Heart left ventricle (tissue), 16 donors: ENCODE measurements at regions not wholly inside any gene's neighbourhood (a gene's known extent, or its start where the extent isn't known, plus 50 kb on each side); places are given as distances from the start of the nearest gene placed in this dataset.

Experiments used
- ATAC-seq, 4 donors: fragments of 200-7000 bp; cut with Tn5 transposase; one replicate each; pipeline ENCODE4 v1.9.1; 2020 to 2022; ENCODE audit warnings: moderate library complexity in 4 of 4, mild to moderate bottlenecking in 3 of 4, moderate number of reproducible peaks in 1 of 4
- DNase-seq, 5 donors: peaks; one replicate each; pipeline ENCODE4 v3.0.0-alpha.2; 2020
- H3K27ac ChIP-seq, 12 donors: fragments of 200-600 bp; sonication (generic) in 4 of 12; one replicate each; pipeline versions ENCODE4 v1.5.0 to v1.8.0; 2016 to 2022; ENCODE audit warnings: mild to moderate bottlenecking in 2 of 12
- H3K27me3 ChIP-seq, 9 donors: fragments of 200-600 bp; sonication (generic) in 2 of 9; one replicate each; pipeline versions ENCODE4 v1.5.1 to v1.8.0; 2016 to 2022; ENCODE audit warnings: mild to moderate bottlenecking in 3 of 9
- H3K36me3 ChIP-seq, 9 donors: fragments of 200-600 bp; sonication (generic) in 2 of 9; one replicate each; pipeline versions ENCODE4 v1.5.0 to v1.8.0; 2018 to 2022; ENCODE audit warnings: mild to moderate bottlenecking in 2 of 9
- H3K4me1 ChIP-seq, 12 donors: fragments of 200-600 bp; sonication (generic) in 4 of 12; one replicate each; pipeline versions ENCODE4 v1.5.0 to v1.8.0; 2016 to 2022; ENCODE audit warnings: mild to moderate bottlenecking in 3 of 12
- H3K4me3 ChIP-seq, 12 donors: fragments of 200-600 bp; sonication (generic) in 4 of 12; one replicate each; pipeline versions ENCODE4 v1.5.0 to v1.8.0; 2017 to 2022; ENCODE audit warnings: mild to moderate bottlenecking in 9 of 12, moderate library complexity in 4 of 12
- H3K9me3 ChIP-seq, 12 donors: fragments of 200-600 bp; sonication (generic) in 4 of 12; one replicate each; pipeline versions ENCODE4 v1.5.0 to v1.8.0; 2016 to 2022; ENCODE audit warnings: mild to moderate bottlenecking in 1 of 12
- CTCF ChIP-seq, 12 donors: fragments of 200-600 bp; sonication (generic) in 4 of 12; IDR thresholded peaks; one replicate each; pipeline versions ENCODE4 v1.5.0 to v1.8.0; 2018 to 2022; ENCODE audit warnings: antibody characterized with exemption in 12 of 12, mild to moderate bottlenecking in 5 of 12
- POLR2A ChIP-seq, 2 donors: fragments of 450-650 bp; IDR thresholded peaks; one replicate each; pipeline ENCODE4 v1.6.1; 2017; ENCODE audit warnings: antibody characterized with exemption in 2 of 2, mild to moderate bottlenecking in 2 of 2, moderate library complexity in 2 of 2
- WGBS, 4 donors: extraction: QIAGEN DNeasy Blood & Tissue Kit in 2 of 4; methylation state at CpG; one replicate each; pipeline versions ENCODE4 v1.1.5 to v1.1.7; 2013 to 2018; 5-methylcytosine and 5-hydroxymethylcytosine counted together
- intact Hi-C, 10 donors: fragments of 100-400 bp; cut with DNase I; formaldehyde crosslinking; loops; one replicate each; pipeline versions ENCODE4 v1.11.1 to v1.14.2; 2022
- donor health status: ischemic (EF 13 %, LVEDD 7.1; RV severe dilation, severe dysfunction).
- donor health status: healthy with polysubstance abuse.
- donor health status: DM: no; HTN: yes; CAD: no.
- donor health status: DM: no; HTN: no; CAD: no.
- donor health status: ischemic (EF 25% LVEDD 6.9; RV normal size, moderate dysfunction).
- donor health status: ischemic (EF 25% LVEDD 5.7; RV mildly dilated, moderate dysfunction).
- donor health status: healthy.
- donor health status: DM: yes; HTN: yes; CAD: no.
- donor health status: ischemic (EF 35%, LVEDD 5.7; RV mildly dilated, moderate dysfunction).
- donor health status: nonischemic (EF 11% LVEDD 7.7; RV severe dilation, severe dysfunction).
- donor health status: DM: yes; HTN: yes; CAD: no.
- donor health status: PGD.
- donor health status: ischemic (EF 29% LVEDD 5.4; RV normal size, mild dysfunction).
- donor health status: nonischemic (EF 23%, LVEDD 6.1; RV moderate dilation, normal function).

DNA sequence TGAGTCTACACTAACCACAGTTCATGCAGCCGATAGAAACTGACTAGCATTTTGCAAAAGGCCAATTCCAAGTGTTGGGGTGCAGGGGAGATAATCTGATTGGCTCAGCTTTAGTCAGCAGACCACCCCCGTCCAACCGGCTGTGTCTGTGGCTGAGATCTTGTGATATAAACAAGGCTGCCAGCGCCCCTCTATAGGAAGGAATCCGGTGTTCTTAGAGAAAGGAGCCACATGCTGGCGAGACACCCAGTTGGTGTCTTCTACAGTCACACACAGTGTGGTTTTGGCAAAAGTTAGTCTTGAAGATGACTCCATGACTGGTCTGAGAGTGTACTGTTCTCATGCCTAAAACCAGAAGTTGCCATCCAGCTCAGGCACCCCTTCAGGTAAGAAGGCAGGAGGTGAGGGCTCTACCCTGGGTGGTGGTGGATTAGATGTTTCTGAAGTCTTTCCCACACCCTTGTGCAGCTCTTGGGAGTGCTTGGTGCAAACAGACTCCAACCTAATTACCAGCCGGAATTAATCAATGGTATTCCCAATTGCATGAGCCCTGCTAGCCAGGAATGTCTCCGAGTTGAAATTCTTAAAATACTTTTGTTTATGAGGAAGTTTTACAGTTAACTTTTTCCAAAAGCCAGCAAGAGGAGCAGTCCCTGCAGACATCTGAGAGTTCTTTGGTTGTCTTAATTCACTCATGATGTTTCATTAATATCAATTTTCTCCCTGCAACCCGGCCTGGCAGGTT lies 172.3 kb upstream of the IRX6 start:
- TF ChIP-seq POLR2A (IDR thresholded peaks at IDR 0.05) = no peak
- no peak for TF ChIP-seq CTCF (IDR thresholded peaks at IDR 0.05)
- Histone ChIP-seq H3K4me3 (no peak overlapping the region), H3K36me3 (no peaks in the 10 kb centered on the region), H3K27me3 (peaks cover 0 to 5% (median 0%) of the 10 kb centered on the region in 9 donors), H3K27ac (no peak overlapping the region), H3K4me1 (no peaks in the 10 kb centered on the region), H3K9me3 (no peaks in the 10 kb centered on the region)
- DNase-seq (no peak), ATAC-seq (no peak)
- intact Hi-C loops = no loop called here
- WGBS, 4 donors = 63 to 81% (median 66%) methylated on average over 9 of the region's 9 CpGs

- intact Hi-C loops = no loop called here
- Histone ChIP-seq H3K27ac (no peak overlapping the region), H3K4me1 (no peaks in the 10 kb centered on the region), H3K36me3 (no peaks in the 10 kb centered on the region), H3K27me3 (peaks cover 0 to 5% (median 0%) of the 10 kb centered on the region in 9 donors), H3K9me3 (no peaks in the 10 kb centered on the region), H3K4me3 (no peak overlapping the region)
- TF ChIP-seq POLR2A (IDR thresholded peaks at IDR 0.05) (no peak), CTCF (IDR thresholded peaks at IDR 0.05) (no peak)
- DNase-seq (no peak), ATAC-seq (no peak)
- 86 to 89% (median 87%) methylated on average over 3 of the region's 3 CpGs for WGBS, 4 donors
Observed at GRCh38 chr16:55152875-55153390, 171.1 kb upstream of the IRX6 start.

DNA sequence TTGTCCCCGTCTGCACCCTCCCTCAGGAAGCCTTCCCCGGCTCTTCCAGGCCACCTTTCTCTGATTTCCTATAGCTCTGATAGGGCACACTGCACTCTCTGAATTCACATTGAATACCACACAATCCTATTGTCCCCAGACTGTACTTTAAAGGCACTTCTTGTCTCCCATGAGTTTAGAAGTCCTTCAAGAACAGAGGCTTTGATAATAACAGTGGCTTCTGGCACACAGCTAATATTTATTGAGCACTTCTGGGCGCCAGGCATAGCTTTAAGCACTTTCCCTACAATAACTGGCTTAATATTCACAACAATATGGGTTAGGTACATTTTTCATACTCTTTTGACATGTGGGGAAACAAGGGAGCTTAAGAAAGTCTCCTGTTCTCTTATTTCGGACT lies 169.7 kb upstream of the IRX6 start:
- H3K9me3 ChIP-seq = no peaks in the 10 kb centered on the region
- no peak overlapping the region for H3K27ac ChIP-seq
- no peaks in the 10 kb centered on the region for H3K36me3 ChIP-seq
- DNase-seq = no peak
- H3K4me1 ChIP-seq = no peaks in the 10 kb centered on the region
- no peak for ATAC-seq
- no peak overlapping the region for H3K4me3 ChIP-seq
- intact Hi-C loops = no loop called here
- TF ChIP-seq POLR2A (IDR thresholded peaks at IDR 0.05) (no peak), CTCF (IDR thresholded peaks at IDR 0.05) (no peak)
- peaks cover 0 to 5% (median 0%) of the 10 kb centered on the region in 9 donors for H3K27me3 ChIP-seq
- 62 to 73% (median 69%) methylated on average over 4 of the region's 4 CpGs for WGBS, 4 donors

- no peak overlapping the region for H3K4me3 ChIP-seq
- peaks cover 0 to 5% (median 0%) of the 10 kb centered on the region in 9 donors for H3K27me3 ChIP-seq
- TF ChIP-seq POLR2A (IDR thresholded peaks at IDR 0.05) (no peak), CTCF (IDR thresholded peaks at IDR 0.05) (no peak)
- no peak overlapping the region for H3K27ac ChIP-seq
- DNase-seq = no peak
- peaks cover 0 to 3% (median 0%) of the 10 kb centered on the region in 12 donors for H3K9me3 ChIP-seq
- ATAC-seq = peak in 1 of 4 donors; percentile 22
- no peaks in the 10 kb centered on the region for H3K4me1 ChIP-seq
- no peaks in the 10 kb centered on the region for H3K36me3 ChIP-seq
- intact Hi-C loops = no loop called here
Observed at GRCh38 chr16:55154956-55155355, 169.0 kb upstream of the IRX6 start.
